Endometrium (tissue), 2 donors: ENCODE measurements at regions not wholly inside any gene's neighbourhood (a gene's known extent, or its start where the extent isn't known, plus 50 kb on each side); places are given as distances from the start of the nearest gene placed in this dataset.
A peak's percentile ranks its signal among the peaks of the same experiment; 100 is the strongest.
"Not testable (repeated sequence)": the region's sequence is repeated elsewhere in the genome, so short reads cannot be mapped to it uniquely, and the experiment has no call there.

Experiments used
- FAIRE-seq: peaks from 2 replicates; lab custom pipeline; 2012; peaks lifted over from hg19 to GRCh38; lab: Jason Lieb, UNC
- donor health status: control.
- donor health status: control.

DNA sequence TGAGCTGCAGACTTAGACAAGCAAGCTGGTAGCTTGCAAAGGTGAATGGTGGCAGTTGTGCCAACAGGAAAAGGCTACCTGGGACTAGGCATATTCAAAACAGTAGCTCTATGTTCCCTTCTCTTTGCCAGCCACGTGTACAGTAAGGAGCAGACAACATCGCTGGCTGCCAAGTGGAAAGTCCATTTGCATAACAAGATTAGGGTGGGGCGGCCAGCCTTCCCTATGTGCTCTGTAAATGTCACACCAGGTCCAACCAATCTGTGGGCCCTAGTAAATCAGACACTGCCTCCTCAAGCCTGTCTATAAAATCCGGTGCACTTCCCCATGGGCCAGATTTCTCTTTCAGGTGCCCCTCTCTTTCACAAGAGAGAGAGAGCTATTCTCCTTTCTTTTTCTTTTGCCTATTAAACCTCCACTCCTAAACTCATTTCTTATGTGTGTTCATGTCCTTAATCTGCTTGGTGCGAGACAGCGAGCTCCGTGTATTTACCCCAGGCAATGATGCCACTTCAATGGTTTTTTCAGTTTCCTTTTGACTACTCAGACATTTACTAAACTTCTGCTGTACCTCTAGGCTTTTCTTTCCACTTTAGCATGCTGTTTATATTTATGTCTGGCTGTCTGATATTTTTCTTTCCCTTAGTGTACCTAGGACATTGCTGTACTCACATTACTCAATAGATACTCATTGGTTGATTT lies 297.4 kb upstream of the GCFC2 start:
- no peak for FAIRE-seq

GRCh38 chr2:76000425-76000824 lies 289.7 kb upstream of the GCFC2 start:
- FAIRE-seq = no peak

DNA sequence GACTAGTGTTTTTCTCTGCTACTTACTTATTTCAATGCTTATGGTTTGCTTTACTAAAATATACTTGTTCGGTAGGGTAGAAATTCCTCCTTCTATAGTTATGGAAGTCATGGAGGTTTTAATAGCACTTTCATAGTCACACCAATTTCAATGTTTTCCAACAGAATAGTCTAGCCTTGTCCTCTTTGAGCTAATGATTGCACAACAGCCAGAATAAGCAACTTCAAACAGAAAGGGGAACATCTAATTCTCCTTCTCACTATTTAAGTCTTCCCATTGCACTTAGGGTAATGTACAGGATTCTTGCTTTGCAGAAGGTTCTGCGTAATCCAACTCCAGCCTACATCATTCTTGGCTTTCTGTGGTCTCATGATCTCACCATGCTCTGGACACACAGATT lies 287.7 kb upstream of the GCFC2 start:
- FAIRE-seq = no peak

- no peak for FAIRE-seq
These were observed 284.0 kb upstream of the GCFC2 start for GRCh38 chr2:75994759-75995158.

DNA sequence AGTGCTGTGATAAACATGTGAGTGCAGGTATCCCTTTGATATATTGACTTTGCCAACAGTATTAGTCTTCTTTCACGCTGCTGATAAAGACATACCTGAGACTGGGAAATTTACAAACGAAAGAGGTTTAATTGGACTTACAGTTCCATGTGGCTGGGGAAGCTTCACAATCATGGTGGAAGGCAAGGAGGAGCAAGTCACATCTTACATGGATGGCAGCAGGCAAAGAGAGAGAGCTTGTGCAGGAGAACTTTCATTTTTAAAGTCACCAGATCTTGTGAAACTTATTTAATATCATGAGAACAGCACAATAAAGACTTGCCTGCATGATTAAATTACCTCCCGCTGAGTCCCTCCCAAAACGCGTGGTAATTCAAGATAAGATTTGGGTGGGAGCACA lies 277.9 kb upstream of the GCFC2 start:
- FAIRE-seq = not testable (repeated sequence)

DNA sequence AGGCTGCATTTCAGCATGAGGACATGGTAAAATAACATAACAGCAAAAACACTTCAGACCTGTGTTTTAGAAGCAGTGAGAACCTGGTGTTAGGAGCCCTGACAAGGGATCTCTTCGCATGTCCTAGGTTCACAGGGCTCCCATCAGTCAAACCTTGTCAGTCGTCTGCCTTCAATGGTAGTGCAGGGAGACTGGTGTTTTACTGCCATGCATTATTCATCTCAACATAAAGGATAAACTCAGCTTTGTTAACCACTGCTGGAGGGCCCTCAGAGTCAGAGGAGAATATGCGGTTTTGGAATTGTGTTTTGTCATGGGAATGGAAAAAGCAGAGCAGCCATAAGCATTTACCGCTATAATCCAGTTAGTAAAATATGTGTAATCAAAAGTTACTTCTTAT lies 275.9 kb upstream of the GCFC2 start:
- FAIRE-seq = no peak

GRCh38 chr2:75982719-75983118 lies 272.0 kb upstream of the GCFC2 start:
- no peak for FAIRE-seq

DNA sequence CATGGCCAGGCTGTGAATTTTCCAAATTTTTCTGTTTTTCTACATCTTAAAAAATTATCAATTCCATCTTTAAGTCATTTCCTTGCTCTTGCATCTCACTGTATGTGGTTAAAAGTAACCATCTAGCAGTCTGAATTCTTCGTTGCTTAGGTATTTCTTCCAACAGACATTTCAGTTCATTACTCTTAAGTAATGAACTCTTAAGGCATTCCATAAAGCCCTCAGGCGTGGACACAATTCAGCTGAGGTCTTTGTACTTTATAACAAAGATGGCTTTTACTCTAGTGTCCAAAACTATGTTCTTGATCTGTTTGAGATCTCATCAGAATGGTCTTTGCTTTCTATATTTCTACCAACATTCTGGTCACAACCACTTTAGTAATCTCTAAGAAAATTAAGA lies 253.9 kb upstream of the GCFC2 start:
- no peak for FAIRE-seq

GRCh38 chr2:75960472-75961009 lies 249.8 kb upstream of the GCFC2 start:
- no peak for FAIRE-seq

DNA sequence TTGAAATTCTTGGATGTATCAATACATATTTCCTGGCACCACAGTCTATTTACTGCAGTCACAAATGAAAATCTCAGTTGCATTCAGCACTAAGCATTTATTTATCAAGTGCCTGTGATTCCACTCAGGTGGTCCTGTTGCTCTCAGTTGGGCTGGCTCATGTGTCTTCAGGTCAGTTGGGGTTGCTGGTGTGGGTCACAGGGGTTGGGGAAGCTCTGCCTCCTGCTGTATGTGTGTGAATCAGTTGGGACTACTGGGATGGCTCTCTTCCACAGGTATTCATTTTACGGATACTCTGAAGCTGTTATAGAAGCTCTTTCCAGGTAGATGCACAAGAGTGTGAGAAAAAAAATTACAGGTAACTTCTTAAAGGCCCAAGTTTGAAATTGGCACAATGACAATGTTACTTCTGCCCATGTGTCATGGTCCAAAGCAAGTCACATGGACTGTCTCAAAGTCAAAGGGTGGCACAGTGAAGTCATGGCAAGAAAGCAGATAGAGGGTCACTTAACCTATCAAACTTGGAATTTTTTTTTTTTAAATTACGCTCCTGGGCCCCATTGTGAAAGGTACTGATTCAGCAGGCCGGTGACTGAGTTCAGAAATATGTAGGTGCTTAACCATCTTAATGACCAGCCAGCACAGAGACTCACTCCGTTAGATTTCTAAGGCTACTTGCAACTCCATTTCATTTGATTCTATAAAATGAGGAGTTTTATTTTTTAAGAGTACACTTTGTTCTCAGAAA lies 249.2 kb upstream of the GCFC2 start:
- no peak for FAIRE-seq

GRCh38 chr2:75954761-75955160 lies 244.0 kb upstream of the GCFC2 start:
- no peak for FAIRE-seq

DNA sequence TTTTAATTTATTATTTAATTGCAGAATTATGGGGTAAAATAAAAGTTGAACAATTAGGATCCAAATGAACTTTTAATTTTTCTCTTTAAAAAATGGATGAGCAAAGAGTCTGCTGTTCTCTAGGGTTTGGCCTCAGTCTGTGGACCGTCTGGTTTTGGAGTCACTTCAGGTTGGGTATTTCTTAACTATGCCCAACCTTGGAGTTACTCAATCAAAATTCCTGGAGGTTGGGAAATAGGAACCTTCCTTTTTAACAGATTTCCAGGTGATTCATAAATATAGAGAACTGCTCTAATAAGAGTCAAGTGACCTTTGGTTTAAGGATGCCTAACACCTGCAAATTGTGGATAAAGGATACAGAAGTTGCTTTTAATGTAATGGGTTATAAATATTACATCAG lies 241.5 kb upstream of the GCFC2 start:
- no peak for FAIRE-seq

- no peak for FAIRE-seq
These were observed 238.8 kb upstream of the GCFC2 start for GRCh38 chr2:75949385-75950030.

DNA sequence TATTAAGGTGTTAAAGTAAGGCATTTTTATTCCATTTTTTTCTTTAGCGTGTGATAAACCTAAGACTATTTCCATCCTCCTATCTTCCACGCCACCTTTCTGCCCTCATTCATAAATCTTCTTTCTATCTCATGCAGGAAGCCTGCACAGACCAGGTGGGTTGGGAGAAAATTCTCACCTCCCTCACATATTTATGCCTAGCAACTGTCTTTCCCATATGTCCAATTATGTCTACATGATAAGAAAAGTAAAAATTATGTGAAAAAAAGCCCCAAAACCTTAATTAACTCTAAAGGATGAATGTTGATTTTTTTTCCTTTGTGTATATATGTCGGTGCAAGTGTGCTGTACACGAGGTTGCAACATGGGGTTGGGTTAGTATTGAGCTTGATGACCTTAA lies 225.6 kb upstream of the GCFC2 start:
- FAIRE-seq = no peak

GRCh38 chr2:75932996-75933395 lies 222.3 kb upstream of the GCFC2 start:
- no peak for FAIRE-seq

- FAIRE-seq = peak; percentile 43
These were observed 217.4 kb upstream of the GCFC2 start for GRCh38 chr2:75928093-75928492.

- no peak for FAIRE-seq
These were observed 214.8 kb upstream of the GCFC2 start for GRCh38 chr2:75925331-75926024.

DNA sequence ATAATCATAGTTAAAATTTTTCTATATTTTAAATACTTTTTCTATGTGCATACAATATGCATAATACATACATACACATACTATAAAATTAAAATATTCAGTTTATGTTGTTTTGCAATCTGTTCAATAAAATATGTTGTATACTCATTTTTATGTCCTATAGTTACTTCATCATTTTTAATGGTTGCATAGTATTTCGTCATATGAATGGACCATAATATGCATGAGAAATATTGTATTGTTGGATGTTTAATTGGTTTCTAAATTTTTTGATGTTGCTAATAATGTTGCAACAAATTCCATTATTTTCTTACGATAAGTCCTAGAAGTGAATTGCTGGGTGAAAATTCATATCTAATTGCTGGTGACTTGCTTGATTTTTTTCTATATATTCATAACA lies 211.5 kb upstream of the GCFC2 start:
- no peak for FAIRE-seq

DNA sequence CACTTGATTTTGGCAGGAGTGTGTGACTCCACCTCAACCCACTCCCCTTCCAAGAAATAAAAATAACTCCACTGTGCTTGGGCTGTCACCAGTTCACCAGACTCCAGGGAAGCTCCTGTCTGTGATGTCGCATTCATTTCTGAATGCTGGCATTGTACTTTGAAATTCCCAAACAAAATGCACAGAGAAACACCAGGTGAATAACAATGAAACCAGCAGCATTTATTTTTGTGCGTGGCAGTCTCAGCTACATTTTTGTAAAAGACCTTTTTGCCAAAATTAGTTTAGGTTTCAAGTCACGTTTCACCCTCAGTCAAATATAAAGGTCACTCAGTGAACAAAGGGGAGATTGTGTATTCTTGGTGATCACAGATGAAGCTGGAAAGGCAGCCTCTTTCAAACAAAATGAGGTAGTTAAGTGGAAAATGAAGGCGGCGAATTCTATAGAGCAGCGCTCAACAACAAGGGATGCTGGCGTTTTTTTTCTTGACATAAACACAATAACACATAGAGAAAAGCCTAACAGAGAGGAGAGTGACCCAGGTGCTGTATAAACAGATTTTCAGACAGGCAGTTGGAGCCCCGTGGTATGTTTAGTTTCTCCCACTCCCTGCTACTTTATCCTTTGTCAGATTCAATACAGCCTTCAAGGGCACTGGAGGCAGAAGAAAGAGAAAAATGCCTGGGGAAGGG lies 210.3 kb upstream of the GCFC2 start:
- FAIRE-seq = no peak

DNA sequence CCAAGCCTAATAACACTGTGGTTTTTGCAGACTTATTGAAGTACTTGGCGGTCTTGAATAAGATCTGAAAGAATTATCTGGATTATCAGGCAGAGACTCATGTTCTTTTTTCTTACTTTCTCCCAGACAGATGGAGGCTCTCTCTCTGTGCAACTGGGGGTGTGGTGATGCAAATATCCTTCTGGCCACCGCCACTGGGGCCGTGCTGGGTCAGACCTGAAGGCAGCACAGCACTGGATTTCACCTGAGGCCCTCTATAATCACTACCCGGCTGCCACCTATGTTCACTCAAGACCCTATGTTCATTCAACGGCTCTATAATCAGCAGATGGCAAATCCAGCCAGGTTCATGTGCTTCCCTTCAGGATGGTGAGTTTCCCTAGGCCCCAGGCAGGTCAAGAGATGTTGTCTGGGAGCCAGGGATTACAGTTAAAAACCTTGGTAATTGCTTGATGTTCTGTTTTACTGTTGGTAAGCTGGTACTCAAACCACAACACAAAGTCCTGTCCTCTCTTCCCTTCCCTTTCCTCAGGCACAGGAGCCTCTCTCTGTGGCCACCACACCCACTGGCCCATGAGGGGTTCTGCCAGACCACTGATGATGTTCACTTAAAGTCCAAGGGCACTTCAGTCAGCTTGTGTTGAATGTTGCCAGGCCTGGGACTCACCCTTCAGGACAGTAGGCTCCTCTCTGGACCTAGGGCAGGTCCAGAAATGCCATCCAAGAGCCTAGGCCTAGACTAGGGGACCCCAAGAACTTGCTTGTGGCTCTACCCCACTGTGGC lies 205.3 kb upstream of the GCFC2 start:
- no peak for FAIRE-seq

- FAIRE-seq = no peak
These were observed 186.2 kb upstream of the GCFC2 start for GRCh38 chr2:75896779-75897366.
